OCI-LY7 (cell line): ENCODE measurements at regions not wholly inside any gene's neighbourhood (a gene's known extent, or its start where the extent isn't known, plus 50 kb on each side); places are given as distances from the start of the nearest gene placed in this dataset.

Experiments used
- BruUV-seq: library from RNA; stranded (reverse); fragments of 400-500 nt; replicated peaks from 2 replicates; lab custom pipeline; 2021; lab: Mats Ljungman, UMichigan
- CTCF ChIA-PET: fragments of 300-600 bp; sonication (Branson Sonifier 250); formaldehyde crosslinking; loops from one replicate; lab custom pipeline; 2022; ENCODE audit warnings: antibody characterized with exemption; ENCODE audit not compliant: unreplicated experiment; lab: Charles Lee
- POLR2A ChIA-PET: fragments of 300-600 bp; sonication (Branson Sonifier 250); formaldehyde crosslinking; loops from one replicate; lab custom pipeline; 2022; ENCODE audit warnings: antibody characterized with exemption; lab: Charles Lee
- DNase-seq: peaks from one replicate; pipeline ENCODE4 v3.0.0-alpha.2; 2015; ENCODE audit warnings: low spot score
- H2AFZ ChIP-seq: fragments of 200-600 bp; sonication (generic), shearing (Covaris generic); 2 replicates; pipeline ENCODE4 v1.6.1; 2014; ENCODE audit warnings: mild to moderate bottlenecking, antibody characterized with exemption, low read length, moderate library complexity
- H3K27ac ChIP-seq: fragments of 200-600 bp; sonication (generic); 2 replicates; pipeline ENCODE4 v1.5.1; 2014; ENCODE audit warnings: mixed run types, low read depth, mild to moderate bottlenecking, moderate library complexity, low read length, inconsistent platforms; ENCODE audit not compliant: poor library complexity, severe bottlenecking
- H3K36me3 ChIP-seq: fragments of 200-600 bp; sonication (generic); 2 replicates; pipeline ENCODE4 v1.6.1; 2014; ENCODE audit warnings: mild to moderate bottlenecking, antibody characterized with exemption, low read length, moderate library complexity, mixed read lengths; ENCODE audit not compliant: insufficient read depth
- H3K4me1 ChIP-seq: fragments of 200-600 bp; sonication (generic); 2 replicates; pipeline ENCODE4 v1.5.1; 2014; ENCODE audit warnings: mild to moderate bottlenecking, low read length; ENCODE audit not compliant: insufficient read depth, poor library complexity, severe bottlenecking
- H3K4me2 ChIP-seq: fragments of 200-600 bp; sonication (generic); 2 replicates; pipeline ENCODE4 v1.6.1; 2014; ENCODE audit warnings: mild to moderate bottlenecking, low read length
- H3K4me3 ChIP-seq: fragments of 200-600 bp; sonication (generic); 2 replicates; pipeline ENCODE4 v1.5.1; 2014; ENCODE audit warnings: mild to moderate bottlenecking, low read depth, low read length; ENCODE audit not compliant: poor library complexity, severe bottlenecking
- H3K79me2 ChIP-seq: fragments of 200-600 bp; sonication (generic); 2 replicates; pipeline ENCODE4 v1.6.1; 2016; ENCODE audit warnings: low read depth, mild to moderate bottlenecking, low read length, moderate library complexity, mixed read lengths; ENCODE audit not compliant: insufficient read depth
- H3K9me2 ChIP-seq: fragments of 200-600 bp; sonication (generic); 2 replicates; pipeline ENCODE4 v1.6.1; 2016; ENCODE audit warnings: mild to moderate bottlenecking, low read length, mixed read lengths; ENCODE audit not compliant: insufficient read depth
- H3K9me3 ChIP-seq: fragments of 200-600 bp; sonication (generic); 2 replicates; pipeline ENCODE4 v1.6.1; 2014; ENCODE audit warnings: mild to moderate bottlenecking, mixed run types, low read length, mixed read lengths
- H4K20me1 ChIP-seq: fragments of 200-600 bp; sonication (generic); 2 replicates; pipeline ENCODE4 v1.6.1; 2014; ENCODE audit warnings: mild to moderate bottlenecking, antibody characterized with exemption, low read length, moderate library complexity, mixed read lengths; ENCODE audit not compliant: insufficient read depth
- EZH2phosphoT487 ChIP-seq: fragments of 200-600 bp; sonication (generic); IDR thresholded peaks from 2 replicates; pipeline ENCODE4 v1.6.1; 2018; ENCODE audit warnings: low read depth, borderline replicate concordance, mild to moderate bottlenecking, mixed run types, antibody characterized with exemption, low read length, moderate library complexity, mixed read lengths
- intact Hi-C: fragments of 100-400 bp; cut with micrococcal nuclease; formaldehyde crosslinking; loops from one replicate; pipeline ENCODE4 v1.10.0; 2022; ENCODE audit not compliant: unreplicated experiment
- TF ChIP-seq, protein P1 (sequence below): fragments of 200-600 bp; sonication (generic); conservative IDR thresholded peaks from 2 replicates; pipeline ENCODE4 v1.5.1; 2014; ENCODE audit warnings: mild to moderate bottlenecking, antibody characterized with exemption, low read length, moderate library complexity, mixed read lengths

DNA sequence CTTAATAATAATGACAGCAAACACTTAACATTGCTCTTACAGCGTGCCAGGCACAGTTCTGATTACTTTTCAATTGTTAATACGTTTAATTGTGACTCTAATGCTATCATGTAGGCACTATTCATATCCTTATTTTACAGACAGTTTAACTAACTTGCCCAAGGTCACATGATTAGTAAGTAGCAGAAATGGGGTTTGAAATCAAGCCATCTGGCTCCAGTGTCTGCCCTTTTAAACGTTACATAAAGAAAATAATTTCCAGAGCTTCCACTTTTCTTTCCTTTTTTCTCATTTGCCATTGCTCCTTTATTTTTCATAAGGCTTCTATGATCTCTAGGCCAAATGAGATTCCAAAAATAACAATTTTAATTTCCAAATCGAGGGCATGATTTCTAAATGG lies 50.6 kb upstream of the IKZF2 start:
- Histone ChIP-seq H4K20me1 (no peaks in the 10 kb centered on the region), H3K27ac (no peak overlapping the region), H3K9me2 (no peaks in the 10 kb centered on the region), H3K4me2 (no peak overlapping the region), H3K79me2 (no peaks in the 10 kb centered on the region), H3K4me3 (no peak overlapping the region), H3K36me3 (no peaks in the 10 kb centered on the region), H3K4me1 (peaks cover 3% of the 10 kb centered on the region), H2AFZ (no peak overlapping the region), H3K9me3 (no peaks in the 10 kb centered on the region)
- no peak for TF ChIP-seq EZH2phosphoT487
- TF ChIP-seq, protein P1, sequence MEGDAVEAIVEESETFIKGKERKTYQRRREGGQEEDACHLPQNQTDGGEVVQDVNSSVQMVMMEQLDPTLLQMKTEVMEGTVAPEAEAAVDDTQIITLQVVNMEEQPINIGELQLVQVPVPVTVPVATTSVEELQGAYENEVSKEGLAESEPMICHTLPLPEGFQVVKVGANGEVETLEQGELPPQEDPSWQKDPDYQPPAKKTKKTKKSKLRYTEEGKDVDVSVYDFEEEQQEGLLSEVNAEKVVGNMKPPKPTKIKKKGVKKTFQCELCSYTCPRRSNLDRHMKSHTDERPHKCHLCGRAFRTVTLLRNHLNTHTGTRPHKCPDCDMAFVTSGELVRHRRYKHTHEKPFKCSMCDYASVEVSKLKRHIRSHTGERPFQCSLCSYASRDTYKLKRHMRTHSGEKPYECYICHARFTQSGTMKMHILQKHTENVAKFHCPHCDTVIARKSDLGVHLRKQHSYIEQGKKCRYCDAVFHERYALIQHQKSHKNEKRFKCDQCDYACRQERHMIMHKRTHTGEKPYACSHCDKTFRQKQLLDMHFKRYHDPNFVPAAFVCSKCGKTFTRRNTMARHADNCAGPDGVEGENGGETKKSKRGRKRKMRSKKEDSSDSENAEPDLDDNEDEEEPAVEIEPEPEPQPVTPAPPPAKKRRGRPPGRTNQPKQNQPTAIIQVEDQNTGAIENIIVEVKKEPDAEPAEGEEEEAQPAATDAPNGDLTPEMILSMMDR, result no peak
- CTCF ChIA-PET, result no interaction called here
- intact Hi-C loops, result no loop called here
- BruUV-seq, result no TSS peak
- no peak for DNase-seq
- POLR2A ChIA-PET, result no interaction called here

DNA sequence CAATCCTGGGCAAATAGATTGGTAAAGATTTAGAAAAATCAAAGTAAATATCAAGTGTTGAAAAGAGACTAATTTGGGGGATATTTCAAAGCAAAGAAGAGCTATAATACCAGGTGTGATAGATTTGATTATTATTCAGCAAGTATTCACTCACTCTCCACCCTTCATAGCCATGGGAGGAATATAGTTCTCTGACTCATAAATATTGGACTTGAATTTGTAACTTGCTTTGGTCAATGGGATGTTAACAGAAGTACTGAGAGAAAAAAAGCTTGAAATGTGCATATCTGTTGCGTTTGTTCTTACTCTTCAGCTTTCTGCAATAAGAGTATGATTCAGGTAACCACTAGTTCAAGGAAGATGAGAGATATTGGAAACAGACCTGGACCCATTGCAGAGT lies 54.5 kb upstream of the IKZF2 start:
- TF ChIP-seq, protein P1, result no peak
- TF ChIP-seq EZH2phosphoT487, result no peak
- no peaks in the 10 kb centered on the region for H3K79me2 ChIP-seq
- ChIA-PET POLR2A (interaction anchor here (0.9 to 1.8 kb wide), 4 partner anchors 11 to 56 kb away, joined by 4 to 11 read pairs (median 6); no protein-coding TSS in a partner anchor), CTCF (no interaction called here)
- H3K4me3 ChIP-seq, result no peak overlapping the region
- no peak overlapping the region for H2AFZ ChIP-seq
- H3K4me1 ChIP-seq, result peaks cover 3% of the 10 kb centered on the region
- H3K36me3 ChIP-seq, result no peaks in the 10 kb centered on the region; the same call in 1 of the 2 replicates
- BruUV-seq, result no TSS peak
- H3K9me2 ChIP-seq, result no peaks in the 10 kb centered on the region
- H3K4me2 ChIP-seq, result no peak overlapping the region
- H4K20me1 ChIP-seq, result no peaks in the 10 kb centered on the region
- DNase-seq, result no peak
- intact Hi-C loops, result no loop called here
- H3K27ac ChIP-seq, result no peak overlapping the region
- H3K9me3 ChIP-seq, result peaks cover 8% of the 10 kb centered on the region; the same call in 1 of the 2 replicates

DNA sequence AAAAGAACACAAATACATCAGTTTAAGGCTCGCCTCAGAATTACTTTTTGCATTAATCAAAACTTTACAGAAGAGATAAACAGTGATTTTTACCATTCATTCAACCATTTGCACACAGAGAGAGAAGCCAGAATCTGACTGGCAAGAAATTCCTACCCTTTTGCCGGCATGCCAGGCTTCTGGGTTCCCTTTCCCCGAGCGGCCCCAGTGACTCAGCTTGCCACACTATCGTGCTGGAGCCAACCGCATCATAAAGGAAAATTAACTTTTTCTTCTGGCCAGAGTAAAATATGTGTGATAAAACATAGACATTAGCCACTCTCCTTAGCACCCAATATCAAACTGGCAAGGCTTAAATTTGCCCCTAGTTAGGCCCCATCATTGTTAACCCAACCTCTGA lies 61.8 kb upstream of the IKZF2 start:
- ChIA-PET POLR2A (interaction anchor here (0.7 to 1.6 kb wide), 8 partner anchors 8 to 176 kb away, joined by 3 to 7 read pairs (median 3); no protein-coding TSS in a partner anchor), CTCF (no interaction called here)
- intact Hi-C loops, result no loop called here
- Histone ChIP-seq H3K27ac (no peak overlapping the region), H3K4me1 (no peaks in the 10 kb centered on the region), H3K36me3 (peaks cover 5% of the 10 kb centered on the region; the same call in 1 of the 2 replicates), H3K9me3 (peaks cover 17% of the 10 kb centered on the region; the same call in 1 of the 2 replicates), H3K4me3 (no peak overlapping the region), H2AFZ (no peak overlapping the region), H4K20me1 (no peaks in the 10 kb centered on the region), H3K9me2 (no peaks in the 10 kb centered on the region), H3K79me2 (no peaks in the 10 kb centered on the region), H3K4me2 (no peak overlapping the region)
- no TSS peak for BruUV-seq
- DNase-seq, result no peak
- TF ChIP-seq, protein P1, result no peak
- no peak for TF ChIP-seq EZH2phosphoT487
